Activated naive CD4-positive, alpha-beta T cell treated with anti-CD3 and anti-CD28 coated beads, Interleukin-2, amount 50 U/mL, for 72 hours (primary cell): ENCODE measurements at regions not wholly inside any gene's neighbourhood (a gene's known extent, or its start where the extent isn't known, plus 50 kb on each side); places are given as distances from the start of the nearest gene placed in this dataset.
"Not testable (repeated sequence)": the region's sequence is repeated elsewhere in the genome, so short reads cannot be mapped to it uniquely, and the experiment has no call there.

ENCODE experiments used
- ATAC-seq, 2 donors: fragments of 150-1000 bp; cut with Tn5 transposase; 2 replicates each; pipeline ENCODE4 v1.10.0; 2021; ENCODE audit warnings: mild to moderate bottlenecking in 2 of 2, moderate library complexity in 2 of 2
- DNase-seq, 2 donors: peaks; one replicate each; pipeline ENCODE4 v3.0.0; 2021 to 2022; ENCODE audit warnings: low spot score in 2 of 2
- H3K27ac Mint-ChIP-seq, 2 donors: one replicate each; pipeline ENCODE4 v1.8.0; 2022; ENCODE audit warnings: mild to moderate bottlenecking in 2 of 2, mixed read lengths in 2 of 2
- H3K36me3 Mint-ChIP-seq, 2 donors: one replicate each; pipeline ENCODE4 v1.8.0; 2022; ENCODE audit warnings: mixed read lengths in 2 of 2
- H3K9me3 Mint-ChIP-seq, 2 donors: one replicate each; pipeline ENCODE4 v1.8.0; 2022; ENCODE audit warnings: mixed read lengths in 2 of 2

GRCh38 chrX:37904833-37905232 lies 57.5 kb upstream of the DYNLT3 start:
- no peaks in the 10 kb centered on the region for H3K9me3 Mint-ChIP-seq
- ATAC-seq = no peak
- DNase-seq = no peak
- H3K27ac Mint-ChIP-seq = no peak overlapping the region
- no peaks in the 10 kb centered on the region for H3K36me3 Mint-ChIP-seq

- DNase-seq (peak in 1 of 2 donors; percentile 11), ATAC-seq (peak in 1 of 2 donors; percentile 70)
- Mint-ChIP-seq H3K36me3 (no peaks in the 10 kb centered on the region), H3K27ac (no peak overlapping the region), H3K9me3 (no peaks in the 10 kb centered on the region)
Observed at GRCh38 chrX:37905436-37906147, 58.2 kb upstream of the DYNLT3 start.

GRCh38 chrX:37906357-37906756 lies 59.0 kb upstream of the DYNLT3 start:
- Mint-ChIP-seq H3K9me3 (no peaks in the 10 kb centered on the region), H3K36me3 (no peaks in the 10 kb centered on the region), H3K27ac (no peak overlapping the region)
- DNase-seq (no peak), ATAC-seq (no peak)

- H3K27ac Mint-ChIP-seq = no peak overlapping the region
- no peaks in the 10 kb centered on the region for H3K36me3 Mint-ChIP-seq
- no peaks in the 10 kb centered on the region for H3K9me3 Mint-ChIP-seq
- DNase-seq = no peak
- no peak for ATAC-seq
Observed at GRCh38 chrX:37910186-37910585, 62.8 kb upstream of the DYNLT3 start.

- DNase-seq (no peak), ATAC-seq (peak in 1 of 2 donors; percentile 44)
- H3K9me3 Mint-ChIP-seq = no peaks in the 10 kb centered on the region
- no peak overlapping the region for H3K27ac Mint-ChIP-seq
- H3K36me3 Mint-ChIP-seq = no peaks in the 10 kb centered on the region
Observed at GRCh38 chrX:37912304-37912703, 64.9 kb upstream of the DYNLT3 start.

- peak in 1 of 2 donors; percentile 46 for ATAC-seq
- Mint-ChIP-seq H3K9me3 (no peaks in the 10 kb centered on the region), H3K36me3 (no peaks in the 10 kb centered on the region), H3K27ac (no peak overlapping the region)
- DNase-seq = no peak
Observed at GRCh38 chrX:37912777-37913176, 65.4 kb upstream of the DYNLT3 start.

GRCh38 chrX:37918168-37918567 lies 70.8 kb upstream of the DYNLT3 start:
- ATAC-seq = no peak
- Mint-ChIP-seq H3K27ac (no peak overlapping the region), H3K9me3 (peaks cover 0 to 4% of the 10 kb centered on the region in 2 donors), H3K36me3 (no peaks in the 10 kb centered on the region)
- no peak for DNase-seq

GRCh38 chrX:37918703-37919102 lies 71.3 kb upstream of the DYNLT3 start:
- no peaks in the 10 kb centered on the region for H3K36me3 Mint-ChIP-seq
- peaks cover 0 to 4% of the 10 kb centered on the region in 2 donors for H3K9me3 Mint-ChIP-seq
- ATAC-seq (no peak), DNase-seq (no peak)
- no peak overlapping the region for H3K27ac Mint-ChIP-seq

- no peak for ATAC-seq
Observed at GRCh38 chrX:37921758-37922157, 74.4 kb upstream of the DYNLT3 start.

GRCh38 chrX:37922928-37923327 lies 75.6 kb upstream of the DYNLT3 start:
- DNase-seq = no peak
- ATAC-seq = no peak
- Mint-ChIP-seq H3K27ac (no peak overlapping the region), H3K36me3 (no peaks in the 10 kb centered on the region), H3K9me3 (peaks cover 0 to 4% of the 10 kb centered on the region in 2 donors)

More at GRCh38 chrX:37921758-37922157, 74.4 kb upstream of the DYNLT3 start:
- H3K9me3 Mint-ChIP-seq = peaks cover 0 to 4% of the 10 kb centered on the region in 2 donors
- no peaks in the 10 kb centered on the region for H3K36me3 Mint-ChIP-seq
- no peak for DNase-seq
- H3K27ac Mint-ChIP-seq = no peak overlapping the region

GRCh38 chrX:37925761-37926160 lies 78.4 kb upstream of the DYNLT3 start:
- not testable (repeated sequence) for H3K36me3 Mint-ChIP-seq, DNase-seq, H3K9me3 Mint-ChIP-seq, ATAC-seq, H3K27ac Mint-ChIP-seq

- H3K9me3 Mint-ChIP-seq = no peaks in the 10 kb centered on the region
- H3K36me3 Mint-ChIP-seq = no peaks in the 10 kb centered on the region
- peak in 1 of 2 donors; percentile 40 for ATAC-seq
- no peak overlapping the region for H3K27ac Mint-ChIP-seq
- DNase-seq = no peak
Observed at GRCh38 chrX:37926700-37927099, 79.3 kb upstream of the DYNLT3 start.

GRCh38 chrX:37942170-37942569 lies 64.2 kb upstream of the SYTL5 start:
- no peaks in the 10 kb centered on the region for H3K36me3 Mint-ChIP-seq
- H3K27ac Mint-ChIP-seq = no peak overlapping the region
- ATAC-seq = no peak
- no peak for DNase-seq
- no peaks in the 10 kb centered on the region for H3K9me3 Mint-ChIP-seq

- ATAC-seq = no peak
Observed at GRCh38 chrX:37943554-37944344, 62.6 kb upstream of the SYTL5 start.

GRCh38 chrX:37946197-37946596 lies 60.2 kb upstream of the SYTL5 start:
- DNase-seq (no peak), ATAC-seq (no peak)
- H3K27ac Mint-ChIP-seq = no peak overlapping the region
- no peaks in the 10 kb centered on the region for H3K36me3 Mint-ChIP-seq
- H3K9me3 Mint-ChIP-seq = no peaks in the 10 kb centered on the region

More at GRCh38 chrX:37943554-37944344, 62.6 kb upstream of the SYTL5 start:
- Mint-ChIP-seq H3K27ac (no peak overlapping the region), H3K9me3 (no peaks in the 10 kb centered on the region), H3K36me3 (no peaks in the 10 kb centered on the region)
- no peak for DNase-seq

GRCh38 chrX:37955273-37955672 lies 51.1 kb upstream of the SYTL5 start:
- Mint-ChIP-seq H3K9me3 (no peaks in the 10 kb centered on the region), H3K36me3 (no peaks in the 10 kb centered on the region), H3K27ac (no peak overlapping the region)
- DNase-seq (no peak), ATAC-seq (no peak)

- no peaks in the 10 kb centered on the region for H3K9me3 Mint-ChIP-seq
- H3K27ac Mint-ChIP-seq = no peak overlapping the region
- DNase-seq (no peak), ATAC-seq (no peak)
- no peaks in the 10 kb centered on the region for H3K36me3 Mint-ChIP-seq
Observed at GRCh38 chrX:37956223-37956622, 50.1 kb upstream of the SYTL5 start.
